Neural cell (in vitro differentiated cells): ENCODE measurements at regions not wholly inside any gene's neighbourhood (a gene's known extent, or its start where the extent isn't known, plus 50 kb on each side); places are given as distances from the start of the nearest gene placed in this dataset.

Experiments used
- H2AFZ ChIP-seq: fragments of 200-600, 300-800 bp; sonication (generic), shearing (Covaris generic); 2 replicates; pipeline ENCODE4 v1.6.0; 2014; ENCODE audit warnings: low read depth, mild to moderate bottlenecking, antibody characterized with exemption, low read length, moderate library complexity
- H3F3A ChIP-seq: fragments of 200-600 bp; shearing (Covaris generic); 2 replicates; pipeline ENCODE4 v1.6.1; 2016; ENCODE audit warnings: mild to moderate bottlenecking, moderate library complexity, mixed read lengths, antibody characterized with exemption, low read length; ENCODE audit not compliant: insufficient read depth, poor library complexity, severe bottlenecking
- H3K27ac ChIP-seq: fragments of 200-600, 300-800 bp; sonication (generic), shearing (Covaris generic); 2 replicates; pipeline ENCODE4 v1.5.1; 2014; ENCODE audit warnings: mild to moderate bottlenecking, low read length, moderate library complexity
- H3K27me3 ChIP-seq: fragments of 300-800, 200-600 bp; sonication (generic), shearing (Covaris generic); 2 replicates; pipeline ENCODE4 v1.6.0; 2014; ENCODE audit warnings: mild to moderate bottlenecking, low read depth, low read length, moderate library complexity; ENCODE audit not compliant: insufficient read depth
- H3K36me3 ChIP-seq: fragments of 300-800, 200-600 bp; sonication (generic), shearing (Covaris generic); 2 replicates; pipeline ENCODE4 v1.5.1; 2014; ENCODE audit warnings: mild to moderate bottlenecking, antibody characterized with exemption, low read length, moderate library complexity; ENCODE audit not compliant: insufficient read depth
- H3K4me2 ChIP-seq: fragments of 300-800, 200-600 bp; sonication (generic), shearing (Covaris generic); 2 replicates; pipeline ENCODE4 v1.6.0; 2014; ENCODE audit warnings: mild to moderate bottlenecking, low read length
- H3K4me3 ChIP-seq: fragments of 300-800, 200-600 bp; sonication (generic), shearing (Covaris generic); 2 replicates; pipeline ENCODE4 v1.5.1; 2014; ENCODE audit warnings: mild to moderate bottlenecking, low read length, moderate library complexity
- H3K79me2 ChIP-seq: fragments of 200-600 bp; shearing (Covaris generic); replicated peaks from 2 replicates; pipeline ENCODE4 v1.6.0; 2014; ENCODE audit warnings: mild to moderate bottlenecking, low read length, moderate library complexity; ENCODE audit not compliant: insufficient read depth
- H3K9ac ChIP-seq: fragments of 300-800, 200-600 bp; sonication (generic), shearing (Covaris generic); 2 replicates; pipeline ENCODE4 v1.6.1; 2016; ENCODE audit warnings: mild to moderate bottlenecking, low read length, mixed read lengths
- H3K9me2 ChIP-seq: fragments of 200-600 bp; shearing (Covaris generic); 2 replicates; pipeline ENCODE4 v1.6.1; 2016; ENCODE audit warnings: mild to moderate bottlenecking, low read length, mixed read lengths; ENCODE audit not compliant: insufficient read depth
- H3K9me3 ChIP-seq: fragments of 200-600, 300-800 bp; sonication (generic), shearing (Covaris generic); 2 replicates; pipeline ENCODE4 v1.6.1; 2016; ENCODE audit warnings: mild to moderate bottlenecking, mixed run types, low read length, moderate library complexity, mixed read lengths
- H4K20me1 ChIP-seq: fragments of 200-600 bp; shearing (Covaris generic); 2 replicates; pipeline ENCODE4 v1.6.1; 2016; ENCODE audit warnings: mild to moderate bottlenecking, mixed run types; ENCODE audit not compliant: insufficient read depth
- CTCF ChIP-seq: fragments of 450-650 bp; IDR thresholded peaks from 2 replicates; pipeline ENCODE4 v1.5.1; 2014; ENCODE audit warnings: antibody characterized with exemption, mild to moderate bottlenecking, moderate library complexity; ENCODE audit not compliant: poor library complexity, severe bottlenecking
- EP300 ChIP-seq: fragments of 450-650 bp; conservative IDR thresholded peaks from 2 replicates; pipeline ENCODE4 v1.6.1; 2014; ENCODE audit warnings: antibody characterized with exemption, mild to moderate bottlenecking, moderate library complexity; ENCODE audit not compliant: poor library complexity, severe bottlenecking
- MXI1 ChIP-seq: fragments of 450-650 bp; conservative IDR thresholded peaks from 2 replicates; pipeline ENCODE4 v1.6.1; 2014; ENCODE audit warnings: antibody characterized with exemption, mild to moderate bottlenecking; ENCODE audit not compliant: poor library complexity, severe bottlenecking
- POLR2AphosphoS5 ChIP-seq: IDR thresholded peaks from 2 replicates; pipeline ENCODE4 v1.6.1; 2012
- REST ChIP-seq: IDR thresholded peaks from 2 replicates; pipeline ENCODE4 v1.6.1; 2012; ENCODE audit warnings: borderline replicate concordance
- SMC3 ChIP-seq: fragments of 450-650 bp; conservative IDR thresholded peaks from 2 replicates; pipeline ENCODE4 v1.6.1; 2014; ENCODE audit warnings: antibody characterized with exemption, mild to moderate bottlenecking, moderate library complexity; ENCODE audit not compliant: poor library complexity
- TAF1 ChIP-seq: IDR thresholded peaks from 2 replicates; pipeline ENCODE4 v1.6.1; 2012; ENCODE audit warnings: low read depth

GRCh38 chr2:212709280-212709679 is 170.7 kb upstream of the ERBB4 start:
- H2AFZ ChIP-seq: no peak overlapping the region
- no peaks in the 10 kb centered on the region for H3K27me3 ChIP-seq
- H3K9me3 ChIP-seq: no peaks in the 10 kb centered on the region
- H4K20me1 ChIP-seq: no peaks in the 10 kb centered on the region
- H3F3A ChIP-seq: no peaks in the 10 kb centered on the region
- H3K9me2 ChIP-seq: no peaks in the 10 kb centered on the region
- H3K4me2 ChIP-seq: no peak overlapping the region
- no peak for TF ChIP-seq CTCF
- no peak for TF ChIP-seq MXI1
- TF ChIP-seq POLR2AphosphoS5: peak; percentile 16
- no peak for TF ChIP-seq REST
- no peak for TF ChIP-seq SMC3
- peak; percentile 49 for TF ChIP-seq EP300
- peak overlapping the region; percentile 16 for H3K27ac ChIP-seq
- no peak overlapping the region for H3K4me3 ChIP-seq
- H3K36me3 ChIP-seq: no peaks in the 10 kb centered on the region
- H3K79me2 ChIP-seq: no peaks in the 10 kb centered on the region
- H3K9ac ChIP-seq: no peak overlapping the region

- TF ChIP-seq POLR2AphosphoS5 (no peak), EP300 (no peak), TAF1 (no peak), REST (no peak), SMC3 (no peak), CTCF (no peak)
- no peak overlapping the region for H3K4me3 ChIP-seq
- peak overlapping the region; percentile 16 for H3K27ac ChIP-seq
- no peak overlapping the region for H3K4me2 ChIP-seq
- H3F3A ChIP-seq: no peaks in the 10 kb centered on the region
- H4K20me1 ChIP-seq: no peaks in the 10 kb centered on the region
- H3K9me3 ChIP-seq: no peaks in the 10 kb centered on the region
- H2AFZ ChIP-seq: no peak overlapping the region
- no peaks in the 10 kb centered on the region for H3K36me3 ChIP-seq
- H3K9ac ChIP-seq: no peak overlapping the region
- no peaks in the 10 kb centered on the region for H3K79me2 ChIP-seq
- no peaks in the 10 kb centered on the region for H3K9me2 ChIP-seq
- no peaks in the 10 kb centered on the region for H3K27me3 ChIP-seq
Measured at GRCh38 chr2:212708355-212708754, 169.8 kb upstream of the ERBB4 start.
